GM21786 (cell line): ENCODE measurements at regions not wholly inside any gene's neighbourhood (a gene's known extent, or its start where the extent isn't known, plus 50 kb on each side); places are given as distances from the start of the nearest gene placed in this dataset.

Source experiments
- ATAC-seq: cut with Tn5 transposase; IDR thresholded peaks from one replicate; pipeline ENCODE4 v1.9.1; 2021; ENCODE audit not compliant: unreplicated experiment

DNA sequence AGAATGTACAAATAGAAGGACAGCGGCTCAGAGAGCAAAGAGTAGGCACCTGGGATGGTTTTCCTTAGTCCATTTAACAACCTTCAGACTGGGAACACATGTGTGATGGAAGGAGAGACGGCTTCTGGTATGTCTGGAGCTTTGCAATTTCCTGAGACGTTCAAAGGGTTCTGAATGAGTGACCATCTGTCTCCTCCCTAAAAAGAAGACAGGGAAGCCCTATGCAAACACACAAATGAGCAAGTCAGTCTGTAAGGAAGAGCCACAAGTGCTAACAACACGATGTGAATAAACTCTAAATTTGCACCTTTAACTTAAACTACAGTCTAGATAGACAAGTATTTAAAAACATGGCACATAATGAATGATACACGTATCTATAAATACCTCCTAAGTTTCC lies 391.0 kb downstream of the ICE1 start:
- ATAC-seq: no peak

DNA sequence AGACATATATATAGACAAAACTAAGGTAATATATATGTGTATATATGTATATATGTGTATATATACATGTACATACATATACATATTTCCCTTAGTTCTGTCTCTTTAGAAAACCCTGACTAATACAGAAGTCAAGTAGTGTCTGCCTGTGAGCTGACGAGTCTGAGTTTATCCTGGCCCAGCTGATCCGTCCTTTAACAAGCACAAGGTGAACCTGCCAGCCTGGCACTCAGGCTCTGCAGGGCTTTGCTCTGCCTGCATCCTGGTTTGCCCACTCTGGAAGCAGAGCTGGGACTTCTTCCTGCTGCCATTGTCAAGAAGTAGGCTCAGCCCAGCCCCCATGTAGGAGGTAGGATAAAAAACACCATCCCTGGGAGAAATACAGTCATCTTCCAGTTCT lies 388.0 kb downstream of the ICE1 start:
- no peak for ATAC-seq

DNA sequence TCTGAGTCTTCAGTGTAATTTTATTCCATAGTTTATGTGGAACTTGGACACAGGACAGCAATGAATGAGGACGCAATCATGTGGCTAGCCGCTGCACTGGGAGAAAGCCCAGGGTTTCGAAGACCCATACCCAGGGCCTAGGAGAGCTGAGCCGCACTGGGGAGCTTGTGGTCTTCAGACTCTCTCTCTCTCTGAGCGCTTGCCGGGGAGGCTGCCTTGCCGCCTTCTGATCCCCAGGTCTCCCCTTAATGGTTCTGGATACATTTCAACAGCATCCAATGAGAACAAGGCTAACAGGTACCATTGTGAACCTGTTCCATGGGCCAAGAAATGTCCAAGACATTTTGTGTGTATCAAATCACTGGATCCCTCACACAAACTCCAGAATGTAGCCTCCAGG lies 383.4 kb downstream of the ICE1 start:
- ATAC-seq: no peak

DNA sequence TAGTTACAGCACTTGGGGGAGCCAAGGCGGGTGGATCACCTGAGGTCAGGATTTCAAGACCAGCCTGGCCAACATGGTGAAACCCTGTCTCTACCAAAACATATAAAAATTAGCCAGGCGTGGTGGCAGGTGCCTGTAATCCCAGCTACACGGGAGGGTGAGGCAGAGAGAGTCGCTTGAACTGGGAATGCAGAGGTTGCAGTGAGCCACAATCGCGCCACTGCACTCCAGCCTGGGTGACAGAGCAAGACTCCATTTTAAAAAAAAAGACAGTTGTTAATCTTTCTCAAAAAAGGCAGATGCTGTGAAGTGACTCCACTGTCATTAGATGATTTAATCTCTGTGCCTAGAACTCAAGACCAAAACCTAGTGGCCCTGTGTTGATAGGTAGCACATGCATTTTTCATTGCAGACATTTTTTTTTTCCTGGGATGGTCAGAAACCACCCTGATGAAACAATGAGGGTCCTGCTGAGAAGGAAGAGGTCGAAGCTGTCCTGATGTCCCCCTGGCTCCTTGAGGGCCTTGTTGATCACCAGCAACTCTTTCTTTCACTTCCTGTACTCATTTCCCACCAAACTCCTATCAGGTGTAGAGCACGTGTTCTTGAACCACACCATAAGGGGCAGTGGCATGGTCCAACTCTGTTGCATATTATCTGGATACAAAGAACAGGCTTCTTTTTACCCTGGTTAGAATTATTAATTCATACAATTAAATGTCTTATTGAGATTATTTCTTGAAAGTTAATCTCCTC lies 382.2 kb downstream of the ICE1 start:
- no peak for ATAC-seq

DNA sequence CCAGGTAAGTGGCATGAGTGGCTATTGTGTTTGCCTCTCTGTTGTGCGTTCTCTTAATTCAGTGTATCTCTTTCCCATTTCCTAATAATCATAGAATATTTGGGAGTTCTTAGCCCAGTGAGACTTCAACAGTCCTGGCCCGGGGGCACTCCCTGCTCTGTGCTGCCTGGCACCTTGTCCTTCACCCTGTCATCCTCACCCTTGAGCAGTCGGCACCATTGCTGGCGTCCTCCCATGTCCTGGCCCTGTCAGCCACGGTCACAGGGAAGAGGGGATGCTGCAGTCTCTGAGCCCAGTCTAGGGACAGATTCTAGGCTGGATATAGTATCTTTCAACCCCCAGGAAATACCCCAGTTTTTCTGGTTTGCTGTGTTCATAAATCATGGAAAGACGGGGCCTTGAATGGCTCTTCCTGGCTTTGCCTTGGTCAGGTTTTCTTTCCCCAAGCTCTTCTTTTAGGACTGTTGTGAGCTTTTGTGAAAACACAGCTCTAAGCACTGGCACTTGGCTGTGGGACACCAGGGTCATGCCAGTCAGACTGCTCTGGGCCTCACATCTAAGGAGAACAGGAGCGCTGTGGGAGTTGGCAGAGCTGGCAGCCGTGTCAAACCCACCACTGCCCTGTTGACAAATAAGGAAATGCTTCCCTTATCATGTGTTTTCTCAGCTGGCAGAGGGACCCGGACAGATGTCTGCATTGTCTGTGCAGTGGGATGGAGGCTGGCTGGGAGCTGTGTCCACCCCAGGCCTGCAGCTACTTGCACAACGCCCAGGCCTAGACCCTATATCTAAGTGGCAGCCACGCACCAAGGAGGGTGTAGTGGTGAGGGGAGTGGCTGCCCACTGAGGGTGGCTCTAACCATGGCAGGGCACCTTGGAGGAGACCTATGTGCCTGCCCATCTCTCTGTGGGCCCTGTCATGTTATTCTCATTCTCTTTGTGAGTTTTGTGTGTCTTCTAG lies 378.6 kb downstream of the ICE1 start:
- ATAC-seq: no peak

DNA sequence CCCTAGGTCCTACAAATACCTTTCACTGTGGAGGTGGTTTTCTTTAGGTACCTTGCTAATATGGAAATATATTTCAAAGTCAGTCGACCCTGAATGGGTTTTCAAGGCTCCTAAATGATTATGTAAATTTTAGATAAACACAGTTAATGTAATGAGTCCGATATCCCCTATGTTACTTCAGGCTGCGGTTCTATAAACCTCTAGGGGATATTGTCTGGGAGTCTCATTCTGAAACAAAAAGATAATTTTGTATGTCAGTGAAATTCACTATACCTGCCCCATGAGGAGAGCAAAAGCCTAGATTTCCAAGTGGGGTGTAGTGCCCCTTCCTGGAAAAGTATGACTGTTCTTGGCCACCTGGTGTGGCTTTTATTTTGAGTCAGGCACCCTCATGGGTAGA lies 377.3 kb downstream of the ICE1 start:
- no peak for ATAC-seq

DNA sequence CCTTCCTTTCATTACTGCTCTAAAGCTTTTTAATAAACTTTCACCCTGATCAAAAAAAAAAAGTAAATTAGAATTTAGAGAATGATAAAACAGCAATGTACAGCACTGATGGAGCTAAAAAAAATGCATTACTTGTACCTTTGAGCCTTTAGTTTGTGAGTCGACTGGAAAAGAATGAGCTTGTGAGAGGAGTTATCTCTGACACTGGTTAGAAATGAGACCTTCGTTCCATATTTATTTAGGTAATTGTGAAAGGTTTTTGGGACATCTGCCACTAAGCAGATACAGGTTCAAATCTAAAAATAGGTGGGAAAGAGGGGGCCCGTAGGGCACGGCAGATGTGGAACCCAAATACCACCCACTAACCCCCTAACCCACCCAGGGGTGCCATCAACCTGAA lies 376.8 kb downstream of the ICE1 start:
- ATAC-seq: no peak

DNA sequence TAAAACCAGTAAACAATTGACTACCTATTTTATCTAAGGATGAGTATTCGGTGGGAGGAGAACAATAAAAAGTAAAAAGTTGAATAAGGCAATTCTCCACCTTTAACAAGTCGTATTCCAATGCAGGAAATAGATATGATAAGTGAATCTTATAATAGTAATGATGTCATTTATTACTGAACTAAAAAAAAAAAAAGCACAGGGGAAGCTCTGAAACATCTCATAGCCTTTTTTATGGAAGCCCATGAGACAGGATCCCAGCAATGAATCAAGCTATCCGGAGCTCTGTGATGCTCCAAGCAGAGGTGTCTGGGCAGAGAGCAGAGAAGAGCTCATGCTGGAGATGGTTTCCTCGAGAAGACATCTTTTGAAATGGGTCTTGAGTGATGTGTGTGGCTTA lies 376.0 kb downstream of the ICE1 start:
- ATAC-seq: no peak

DNA sequence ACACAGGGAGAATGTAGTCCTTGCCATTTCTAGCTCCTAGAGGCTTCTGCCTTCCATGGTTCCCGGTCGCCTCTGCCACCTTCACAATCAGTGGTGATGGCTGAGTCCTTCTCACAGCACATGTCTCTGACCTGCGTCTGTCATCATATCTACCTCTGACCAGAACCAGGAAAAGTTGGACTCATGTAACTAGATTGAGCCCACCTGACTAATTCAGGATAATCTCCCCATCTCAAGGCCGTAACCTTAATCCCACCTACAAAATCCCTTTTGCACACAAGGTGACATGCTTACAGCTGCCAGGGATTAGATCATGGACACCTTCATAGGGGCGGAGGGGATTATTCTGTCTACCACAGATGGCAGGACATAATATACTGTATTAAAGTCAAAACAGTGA lies 375.6 kb downstream of the ICE1 start:
- no peak for ATAC-seq

DNA sequence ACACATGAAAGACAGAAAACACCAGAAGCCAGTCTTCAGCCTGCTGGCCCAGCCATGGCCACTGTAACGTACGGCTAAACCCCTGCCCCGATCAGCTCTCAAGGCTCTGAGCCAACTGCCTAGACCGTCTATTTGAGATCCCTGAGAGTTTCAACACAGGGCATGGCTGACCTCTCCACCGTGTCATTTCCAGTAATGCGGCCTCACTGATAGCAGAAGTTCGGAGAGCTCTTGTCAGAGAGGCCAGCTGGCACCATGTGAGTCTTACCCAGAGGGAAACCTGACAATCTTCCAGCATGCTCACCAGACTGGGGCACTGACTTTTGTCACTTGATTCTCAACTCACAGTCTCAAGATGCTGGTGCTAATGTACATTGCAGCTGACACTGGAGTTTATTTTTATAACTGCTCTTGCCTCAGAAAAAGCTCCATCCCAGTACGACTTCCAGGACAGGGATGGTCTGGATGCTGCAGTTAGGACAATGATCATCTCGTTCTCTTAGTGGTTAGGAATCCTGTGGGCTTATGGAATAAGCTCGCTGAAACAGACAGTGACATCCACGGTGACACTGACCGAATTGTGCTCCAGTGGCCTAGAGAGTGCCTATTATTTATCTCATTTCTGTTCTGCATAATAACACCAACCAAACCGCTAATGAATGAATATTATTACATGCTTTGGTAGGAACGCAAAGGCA lies 372.7 kb downstream of the ICE1 start:
- no peak for ATAC-seq

DNA sequence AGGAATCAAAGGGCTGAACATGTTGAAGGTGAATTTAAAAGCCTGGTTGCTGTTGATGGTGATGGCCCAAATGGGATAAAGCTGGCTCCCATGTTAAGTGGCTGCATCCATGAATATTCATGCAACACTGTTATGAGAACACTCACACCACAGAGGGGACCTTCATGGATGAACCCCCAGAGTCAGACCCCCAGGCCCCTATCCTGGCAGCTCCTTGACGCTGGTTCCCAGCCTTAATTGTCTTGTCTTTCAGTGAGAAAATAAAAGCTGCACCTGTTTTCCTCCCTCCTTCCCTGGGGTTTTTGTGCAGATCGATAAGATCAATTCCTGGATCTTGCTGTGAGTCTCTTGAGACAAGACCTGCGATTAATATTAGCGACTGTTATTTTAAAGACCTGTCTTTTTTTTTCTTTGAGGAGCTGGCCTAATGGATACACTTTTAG lies 371.7 kb downstream of the ICE1 start:
- ATAC-seq: no peak

DNA sequence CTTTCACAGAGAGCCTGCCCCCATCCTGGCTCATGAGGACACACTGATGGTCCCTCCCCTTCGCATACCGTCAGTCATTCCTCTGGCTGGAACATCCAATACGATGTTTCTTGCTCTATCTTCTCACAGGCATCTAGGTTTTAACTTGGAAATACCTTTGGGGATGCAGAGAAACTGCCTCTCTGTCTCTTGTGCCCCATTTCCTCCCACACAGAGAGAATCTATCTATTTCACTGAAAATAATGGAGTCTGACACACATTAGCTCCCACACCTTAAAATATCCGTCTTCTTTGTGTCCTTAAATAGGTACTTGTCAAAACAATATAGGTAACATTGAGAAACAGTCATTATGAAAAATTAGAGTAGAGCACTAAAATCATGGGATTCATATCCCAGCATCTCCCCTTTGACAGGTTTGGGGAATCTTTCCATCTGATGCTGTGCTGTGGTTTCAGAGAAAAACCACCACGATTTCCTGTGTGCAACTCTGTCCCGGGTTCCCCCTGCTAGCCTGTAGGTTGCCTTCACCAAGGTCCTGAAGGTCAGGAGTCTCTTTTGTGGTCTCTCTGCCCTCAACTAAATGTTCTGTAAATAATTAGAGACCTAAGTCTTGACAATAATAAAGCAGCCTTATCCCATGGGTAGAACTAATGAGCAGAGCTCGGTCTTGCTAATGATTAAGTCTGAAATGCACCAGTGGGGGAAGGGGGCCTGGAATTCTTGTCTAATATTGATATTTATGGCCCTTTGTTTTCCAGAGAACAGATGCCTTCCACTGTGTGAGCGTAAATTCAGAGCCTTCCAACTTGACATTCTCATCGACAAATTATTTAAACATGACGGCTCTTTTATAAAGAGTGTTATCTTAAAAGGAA lies 371.0 kb downstream of the ICE1 start:
- ATAC-seq: no peak

DNA sequence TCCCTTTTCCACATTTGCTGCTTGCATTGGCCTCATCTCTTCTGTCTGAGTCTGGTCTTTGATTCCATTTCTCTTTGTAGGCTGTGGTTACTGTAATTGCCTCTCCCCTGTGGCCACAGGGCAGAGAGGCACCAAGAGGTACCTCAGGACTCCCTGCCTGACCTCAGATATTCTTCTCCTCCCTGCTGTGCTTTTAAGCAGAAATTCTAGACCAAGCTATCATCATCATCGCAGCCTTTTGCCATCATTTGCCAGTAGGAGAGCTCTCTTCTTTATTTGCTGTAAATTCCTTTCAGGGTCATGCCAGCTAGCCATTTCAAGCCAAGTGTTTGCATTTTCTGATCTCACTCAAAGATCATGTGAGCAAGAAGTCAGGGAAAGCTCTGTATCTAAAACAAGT lies 369.6 kb downstream of the ICE1 start:
- ATAC-seq: no peak

DNA sequence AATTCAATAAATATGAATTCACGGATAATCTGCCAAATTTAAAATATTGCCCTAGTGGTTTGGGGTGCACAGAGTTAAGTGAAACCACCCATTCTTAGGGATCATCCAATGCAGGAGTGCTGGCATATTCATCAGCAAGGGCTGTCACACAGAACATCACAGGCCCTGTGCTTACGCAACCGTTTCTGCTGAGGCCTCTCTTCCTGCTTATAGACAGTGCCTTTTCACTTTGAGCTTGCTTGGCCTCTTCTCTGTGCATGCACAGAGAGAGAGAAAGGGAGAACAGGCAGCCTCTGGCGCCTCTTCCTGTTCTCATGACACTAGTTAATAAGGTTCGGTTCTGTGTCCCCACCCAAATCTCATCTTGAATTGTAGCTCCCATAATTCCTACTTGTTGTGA lies 366.3 kb downstream of the ICE1 start:
- no peak for ATAC-seq

DNA sequence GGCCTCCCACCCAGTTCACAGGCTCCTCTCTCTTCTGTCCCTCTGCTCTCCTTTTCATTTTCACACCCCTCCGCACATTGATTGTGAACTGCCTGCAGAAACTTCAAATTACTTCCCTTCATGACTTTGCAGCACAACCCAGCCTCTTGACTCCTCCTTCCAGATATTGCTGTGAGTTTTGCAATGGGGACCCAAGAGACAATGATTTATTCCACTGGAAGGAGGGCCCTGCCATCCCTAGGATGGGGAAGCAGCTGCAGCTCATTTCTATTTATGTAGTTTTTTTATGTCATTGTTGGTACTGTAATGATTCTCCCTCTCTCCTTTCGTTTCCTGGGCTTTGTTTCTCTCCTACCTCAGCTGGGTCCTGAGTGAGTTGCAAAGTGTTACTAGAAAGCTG lies 364.9 kb downstream of the ICE1 start:
- no peak for ATAC-seq

DNA sequence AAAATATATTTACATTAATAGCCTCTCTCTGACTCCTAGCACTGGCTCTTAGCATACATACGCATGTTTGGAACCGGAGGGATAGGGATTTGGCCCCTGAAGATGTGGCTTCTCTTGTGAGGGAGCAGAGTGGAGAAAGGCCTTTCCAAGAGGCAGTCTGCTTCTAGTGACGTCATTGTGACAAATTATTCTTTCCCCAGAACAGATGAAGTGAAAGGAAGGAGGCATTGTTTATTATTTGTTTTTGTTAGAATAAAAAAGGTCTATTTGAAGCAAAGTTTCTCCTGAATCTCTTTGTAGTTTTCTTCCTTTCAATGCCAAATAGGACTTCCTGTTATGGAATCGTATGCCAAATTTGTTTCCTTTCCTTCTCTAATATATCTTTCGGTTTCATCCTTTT lies 361.6 kb downstream of the ICE1 start:
- no peak for ATAC-seq

DNA sequence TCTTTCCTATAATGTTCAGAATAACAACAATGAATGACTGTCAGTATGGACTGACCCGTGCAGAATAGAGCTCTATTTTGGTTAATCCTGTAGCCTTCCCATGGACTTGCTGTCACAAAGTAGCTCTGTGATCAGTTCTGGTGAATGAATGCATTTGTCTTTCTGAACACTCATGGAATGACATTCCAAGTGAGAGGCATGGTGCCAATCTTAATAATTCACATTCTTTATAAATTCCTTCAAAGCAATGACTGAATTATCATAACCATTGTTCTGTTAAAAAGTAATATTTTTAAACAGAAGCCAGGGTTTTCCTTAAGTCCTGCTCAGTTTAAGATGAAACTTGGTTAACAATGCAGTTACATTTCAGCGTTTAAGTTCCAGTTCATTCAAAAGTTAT lies 360.5 kb downstream of the ICE1 start:
- ATAC-seq: no peak

DNA sequence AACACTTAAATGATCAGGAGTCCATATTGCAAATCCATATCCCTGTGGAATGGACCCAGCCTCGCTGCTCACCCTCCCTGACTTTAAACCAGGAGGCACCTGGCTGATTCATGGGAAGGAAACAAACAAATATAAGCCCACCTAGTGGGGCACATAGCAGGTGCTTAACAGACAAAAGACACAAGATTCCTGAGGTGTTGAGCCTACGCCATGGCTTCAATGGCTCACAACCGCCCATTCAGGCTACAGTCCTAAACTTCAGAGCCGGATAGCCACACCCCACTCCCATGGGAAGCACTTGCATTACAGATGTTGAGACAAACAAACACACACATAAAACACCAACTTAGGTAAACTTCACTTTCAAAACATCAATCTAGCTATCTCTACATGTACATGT lies 359.9 kb downstream of the ICE1 start:
- no peak for ATAC-seq

DNA sequence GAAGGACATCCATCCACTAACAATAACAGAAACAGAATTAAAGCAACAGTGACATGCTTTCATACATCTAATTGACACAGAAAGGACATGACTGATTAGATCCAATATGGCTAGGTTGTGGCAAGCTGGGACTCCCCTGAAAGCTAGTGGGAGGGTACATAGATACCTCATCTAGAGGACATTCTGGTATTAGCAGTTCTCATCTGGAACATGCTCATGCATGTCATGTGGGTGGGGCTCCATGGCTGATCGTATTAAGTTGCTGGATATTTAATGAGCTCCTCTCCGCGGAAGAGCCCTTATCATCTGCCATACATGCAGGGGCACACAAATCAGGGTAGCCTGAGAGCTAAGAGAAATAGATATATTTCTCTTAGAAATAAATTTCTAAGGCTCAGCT lies 358.9 kb downstream of the ICE1 start:
- ATAC-seq: no peak

DNA sequence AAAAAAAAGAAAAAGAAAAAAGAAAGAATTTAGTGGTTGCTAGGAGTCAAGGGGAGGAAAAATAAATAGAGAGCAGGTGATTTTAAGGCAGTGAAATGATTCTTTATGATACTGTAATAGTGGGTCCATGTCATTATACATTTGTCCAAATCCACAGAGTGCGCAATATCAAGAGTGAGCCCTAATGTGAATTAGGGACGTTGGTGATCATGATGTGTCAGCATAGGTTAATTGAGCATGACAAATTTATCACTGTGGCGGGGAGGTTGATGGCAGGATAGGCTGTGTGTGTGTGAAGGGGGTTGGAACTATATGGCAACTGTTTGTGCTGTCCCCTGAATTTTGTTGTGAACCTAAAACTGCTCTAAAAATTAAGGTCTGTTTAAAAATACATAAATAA lies 357.8 kb downstream of the ICE1 start:
- no peak for ATAC-seq

DNA sequence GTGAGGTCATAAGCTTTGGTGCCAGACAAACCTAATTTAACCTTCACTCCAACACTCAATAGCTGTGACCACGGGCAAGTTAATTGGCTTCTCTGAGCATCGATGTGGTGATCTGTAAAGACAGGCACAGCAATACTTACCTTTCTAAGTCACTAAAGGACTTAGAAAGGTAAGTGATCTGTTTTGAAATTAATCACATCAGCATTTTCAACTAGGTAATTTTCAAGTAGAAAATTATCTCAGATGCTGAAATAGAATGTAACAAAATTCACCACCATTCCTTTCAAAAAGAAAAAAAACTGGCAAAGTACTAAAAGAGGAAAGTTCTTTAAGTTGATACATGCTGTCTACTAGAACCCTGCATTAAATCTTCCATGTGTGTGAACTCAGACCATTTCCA lies 354.5 kb downstream of the ICE1 start:
- ATAC-seq: no peak
